ENCODE measurements at regions not wholly inside any gene's neighbourhood (a gene's known extent, or its start where the extent isn't known, plus 50 kb on each side); places are given as distances from the start of the nearest gene placed in this dataset.

DNA sequence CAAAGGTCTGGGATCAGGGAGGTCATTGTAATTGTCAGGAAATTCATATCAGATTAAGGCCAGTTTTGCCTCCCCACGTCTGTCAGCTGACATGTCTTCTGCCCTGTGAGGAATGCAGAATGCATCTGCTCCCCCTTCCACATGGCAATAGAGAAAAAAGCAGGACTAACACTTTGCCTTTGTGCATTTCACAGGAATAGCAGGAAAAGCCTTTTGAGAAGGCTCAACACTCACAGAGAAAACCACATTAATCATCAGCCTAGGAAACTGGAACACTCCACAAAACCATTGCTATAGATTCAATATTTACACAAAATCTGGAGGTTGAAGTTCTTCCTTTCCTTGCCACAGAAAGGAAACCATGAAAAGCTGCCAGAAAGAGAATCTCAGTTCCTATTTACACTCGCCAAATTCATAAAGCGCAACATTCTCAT, 165.2 kb upstream of the HES1 start:
- DNase-seq = no peak

DNA sequence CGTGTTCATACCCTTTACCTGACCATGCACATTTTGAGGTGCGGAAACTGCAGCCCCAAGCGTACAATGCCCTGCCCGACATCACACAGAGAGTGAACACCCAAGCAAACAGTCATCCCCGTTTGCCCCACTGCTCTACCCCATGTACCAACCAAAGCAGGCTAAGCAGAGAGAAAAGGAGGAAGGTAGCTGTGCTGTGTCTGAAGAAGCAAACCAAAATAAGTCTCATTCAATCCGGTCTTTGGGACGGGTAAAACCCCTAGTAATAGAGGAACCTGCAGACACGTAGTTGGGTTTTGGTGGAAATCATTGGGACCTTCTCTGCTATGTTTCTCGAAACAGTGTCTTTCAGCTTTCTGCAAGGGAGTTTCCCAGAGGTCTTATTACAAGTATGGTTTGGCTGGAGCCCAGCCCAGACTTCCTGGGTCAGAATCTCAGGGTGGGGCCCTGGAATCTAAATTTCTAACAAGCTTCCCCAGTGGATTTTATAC, 164.6 kb upstream of the HES1 start:
- no peak for DNase-seq

DNA sequence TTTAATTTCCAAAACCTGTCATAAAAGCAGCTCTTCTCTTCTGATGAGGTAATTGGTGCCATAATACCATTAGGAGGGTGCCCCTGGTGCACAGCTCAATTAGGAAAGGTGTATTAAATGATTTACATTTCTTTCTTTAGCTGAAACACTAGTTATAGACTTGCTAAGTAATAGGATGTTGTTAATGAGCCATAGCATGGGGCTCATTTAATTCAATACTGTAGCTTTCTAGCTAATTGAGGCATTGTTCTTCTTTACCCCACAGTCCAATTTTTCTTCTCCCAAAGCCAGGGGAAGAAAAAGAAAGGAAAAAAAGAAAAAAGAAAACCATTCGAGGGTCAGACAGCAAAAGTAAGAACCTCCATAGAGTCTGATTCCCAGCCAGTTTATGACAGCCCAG, 164.0 kb upstream of the HES1 start:
- no peak for DNase-seq

DNA sequence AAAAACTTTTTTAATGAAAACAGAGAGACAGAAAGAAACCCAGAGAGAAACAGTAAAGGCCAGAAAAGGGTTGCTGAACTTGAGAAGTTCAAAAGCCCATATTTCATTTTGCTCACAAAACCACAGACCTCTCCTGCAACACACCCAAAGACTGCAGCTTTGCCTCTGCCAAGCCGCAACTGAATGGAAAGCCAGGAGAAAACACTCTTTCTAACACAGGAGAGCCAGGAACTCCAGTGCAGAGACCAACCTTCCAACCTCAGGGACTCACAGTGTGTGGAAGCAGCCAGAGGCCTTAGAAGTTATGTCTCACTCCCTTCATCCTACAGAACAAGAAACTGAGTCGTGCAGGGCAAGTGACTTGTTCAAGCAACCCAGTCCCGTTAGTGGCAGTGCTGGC, 163.1 kb upstream of the HES1 start:
- no peak for DNase-seq

DNA sequence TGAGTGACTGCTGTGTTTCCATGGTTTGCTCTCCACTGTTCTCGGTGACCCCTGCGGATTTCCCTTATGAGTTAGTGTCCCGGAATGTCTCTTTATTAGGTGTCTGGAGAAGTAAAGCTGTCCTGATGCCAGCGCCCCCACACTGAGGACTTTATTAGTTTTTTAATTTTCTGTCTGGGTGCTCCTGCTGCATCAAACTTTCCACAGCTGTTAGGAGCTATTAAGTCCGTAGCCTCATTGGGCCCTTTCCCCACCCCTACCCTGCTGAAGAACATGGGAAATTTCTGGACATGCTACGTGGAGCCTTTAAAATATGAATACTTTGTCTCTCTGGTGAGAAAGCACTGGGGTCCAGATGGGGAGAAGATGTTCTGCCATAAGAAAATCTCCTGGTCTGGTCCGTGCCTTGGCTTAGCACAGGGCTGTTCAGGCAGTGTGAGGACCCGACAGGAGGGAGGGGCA, 161.7 kb upstream of the HES1 start:
- DNase-seq = no peak

DNA sequence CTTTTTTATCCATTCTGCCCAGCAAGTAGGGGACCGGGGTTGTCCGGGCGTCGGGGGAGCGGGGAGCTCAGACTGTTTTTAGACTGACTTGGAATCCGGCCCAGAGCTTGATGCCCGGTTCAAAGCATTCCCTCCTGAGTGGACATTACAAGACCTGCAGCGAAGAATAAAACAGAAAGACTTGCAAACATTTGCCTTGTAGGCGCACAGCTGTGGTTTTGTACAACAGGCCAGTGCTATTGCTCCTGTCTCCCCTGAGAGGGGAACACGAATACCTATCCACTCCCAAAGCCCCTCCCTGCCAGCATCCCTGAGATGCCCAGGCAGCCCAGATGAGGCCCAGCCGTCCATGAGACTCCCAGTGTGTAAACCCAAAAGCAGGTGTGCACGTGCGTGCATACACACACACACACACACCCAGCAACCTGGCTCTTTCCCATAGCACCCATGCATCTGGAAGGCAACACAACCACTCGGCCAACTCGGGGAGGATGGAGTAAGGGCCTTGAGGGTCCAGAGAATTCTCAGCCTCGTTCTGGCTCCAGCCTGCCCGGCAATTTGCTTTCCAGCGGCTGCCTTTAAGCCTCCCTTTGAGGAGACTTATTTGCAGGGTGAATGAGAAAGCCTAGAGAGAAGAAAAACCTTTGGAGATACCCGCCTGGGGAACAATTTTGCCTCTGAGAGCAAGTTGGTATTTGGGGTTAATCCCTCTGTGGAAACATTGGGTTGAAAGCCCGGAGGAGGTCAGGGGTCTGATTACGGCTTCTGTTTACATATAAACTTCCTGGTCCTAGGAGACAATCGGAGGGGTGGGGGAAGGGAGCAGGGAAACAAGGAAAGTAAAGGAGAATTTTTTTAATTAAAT, 161.0 kb upstream of the HES1 start:
- no peak for DNase-seq

DNA sequence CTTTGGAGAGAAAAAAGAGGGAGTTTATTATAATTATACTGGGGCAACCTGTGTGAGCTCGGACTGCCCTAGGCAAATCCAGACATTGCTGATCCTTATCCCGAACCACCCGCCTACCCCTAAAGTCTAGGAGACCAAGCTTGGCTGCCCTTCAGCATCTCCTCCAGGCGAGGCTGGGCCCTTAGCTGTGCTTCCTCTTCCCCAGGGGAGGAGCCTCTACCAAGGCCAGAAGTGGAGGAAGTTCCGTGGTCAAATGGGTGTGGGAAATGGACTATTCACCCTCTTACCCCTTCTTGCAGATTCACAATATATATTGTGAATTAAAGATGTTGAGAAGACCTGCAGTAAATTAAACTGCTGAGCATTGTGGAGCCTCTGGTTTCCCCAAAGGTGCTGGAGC, 158.3 kb upstream of the HES1 start:
- no peak for DNase-seq

DNA sequence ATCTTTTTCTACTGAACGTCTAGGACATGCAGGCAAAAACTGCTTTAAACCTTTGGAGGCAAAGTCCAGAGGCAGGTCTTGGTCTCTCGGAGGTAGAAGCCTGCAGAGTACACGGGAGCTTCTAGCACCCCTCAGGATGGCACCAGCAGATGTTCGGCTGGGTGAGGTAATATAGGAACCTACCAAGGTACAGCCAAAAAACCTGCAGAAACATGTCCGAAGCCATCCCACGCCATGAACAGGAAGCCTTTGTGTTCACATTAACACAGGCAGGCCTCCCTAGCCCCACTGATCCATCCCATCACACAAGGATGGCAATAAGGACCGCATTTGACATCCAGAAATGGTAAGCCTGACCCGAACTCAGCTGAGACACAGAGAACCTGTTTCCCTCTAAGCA, 157.9 kb upstream of the HES1 start:
- DNase-seq = no peak

DNA sequence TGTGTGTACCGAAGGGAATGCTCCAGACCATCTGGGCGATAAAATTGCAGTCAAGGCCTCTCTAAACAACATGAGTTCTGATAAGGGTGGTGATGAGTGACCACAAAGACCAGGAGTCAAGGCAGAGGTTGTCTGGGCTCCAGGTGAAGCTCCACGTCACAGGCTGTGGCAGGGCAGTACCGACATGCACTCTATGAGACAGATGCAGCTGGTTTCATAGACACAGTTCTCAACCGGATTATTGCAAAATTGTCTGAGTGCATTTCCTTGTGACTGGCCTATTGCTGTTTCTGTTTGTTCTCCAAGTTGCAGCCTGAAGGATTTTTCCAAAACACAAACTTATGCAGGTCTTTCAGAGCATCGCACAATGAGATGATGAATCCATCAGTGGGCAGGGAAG, 157.5 kb upstream of the HES1 start:
- DNase-seq = no peak

DNA sequence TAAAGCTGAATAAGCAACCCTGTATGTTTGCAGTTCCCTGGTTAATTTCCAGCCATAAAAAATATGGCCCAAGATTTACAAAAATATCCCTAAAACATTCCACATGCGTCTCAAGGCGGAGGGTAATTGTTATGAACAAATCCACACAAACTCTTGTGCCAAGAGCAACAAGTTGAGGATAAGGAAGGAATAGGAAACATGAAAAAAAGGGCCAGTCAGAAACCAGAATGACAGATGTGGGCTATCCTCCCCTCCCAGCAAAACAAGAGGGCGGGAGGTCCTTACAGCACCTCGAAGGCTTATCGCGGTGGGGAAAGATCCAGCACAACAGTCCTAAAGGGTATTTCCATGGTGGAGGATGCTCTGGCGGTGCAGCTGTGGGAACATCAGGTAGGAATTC, 155.6 kb upstream of the HES1 start:
- DNase-seq = no peak

DNA sequence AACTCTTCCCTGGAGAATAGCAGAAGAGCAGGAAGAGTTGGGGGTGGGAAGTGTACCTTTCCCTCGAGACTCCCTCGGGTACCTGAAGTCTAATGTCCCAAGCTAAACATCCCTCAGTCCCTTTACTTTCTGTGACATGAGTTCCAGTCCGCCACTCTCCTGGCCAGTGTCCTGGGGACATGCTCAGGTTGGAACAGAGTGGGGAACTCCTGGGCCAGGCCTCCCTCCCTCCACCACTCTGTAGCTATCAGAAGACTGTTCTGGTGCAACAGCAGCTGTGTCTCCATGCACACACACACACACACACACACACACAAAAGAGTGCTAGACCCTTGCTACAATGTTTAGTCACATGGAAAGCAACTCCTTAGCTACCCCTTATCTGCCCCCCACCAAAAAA, 155.0 kb upstream of the HES1 start:
- no peak for DNase-seq

DNA sequence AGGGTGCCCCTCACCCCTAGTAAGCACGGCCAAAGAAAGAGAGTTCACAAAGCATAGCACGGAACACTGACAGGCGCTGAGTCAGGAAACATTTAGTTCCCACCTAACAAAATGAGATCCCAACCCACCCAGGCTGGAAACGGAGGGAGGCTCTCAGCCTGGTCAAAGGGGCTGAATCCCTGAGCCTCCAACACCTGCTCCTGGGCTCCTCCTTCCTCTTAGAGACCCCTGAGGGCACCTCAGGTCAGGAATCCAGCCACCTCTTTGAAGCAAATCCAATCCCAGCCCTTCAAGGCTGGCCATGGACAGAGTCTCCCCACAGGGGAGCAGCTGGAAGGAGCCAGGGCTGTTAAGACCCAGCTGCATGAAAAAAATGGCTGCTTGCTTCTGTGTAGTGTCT, 154.4 kb upstream of the HES1 start:
- DNase-seq = no peak

DNA sequence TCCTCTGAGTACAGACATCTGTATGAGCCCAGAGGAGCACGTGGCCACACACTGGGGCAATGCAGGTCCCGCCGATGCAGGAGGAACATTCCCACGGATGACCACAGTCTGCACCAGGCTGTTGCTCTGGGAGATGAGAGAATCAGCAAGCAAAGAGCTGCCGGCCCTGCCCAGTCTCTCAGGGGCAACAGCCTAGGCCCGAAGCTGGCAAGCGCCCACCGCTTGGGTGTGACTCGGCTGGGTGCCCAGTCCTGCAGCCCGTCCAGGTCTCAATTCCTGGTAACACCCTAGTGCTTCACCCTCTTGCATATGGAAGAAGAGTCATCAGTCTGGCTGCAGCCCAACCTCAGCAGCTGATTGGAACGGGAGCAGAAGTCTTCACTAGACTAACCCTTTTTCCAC, 153.7 kb upstream of the HES1 start:
- DNase-seq = no peak

DNA sequence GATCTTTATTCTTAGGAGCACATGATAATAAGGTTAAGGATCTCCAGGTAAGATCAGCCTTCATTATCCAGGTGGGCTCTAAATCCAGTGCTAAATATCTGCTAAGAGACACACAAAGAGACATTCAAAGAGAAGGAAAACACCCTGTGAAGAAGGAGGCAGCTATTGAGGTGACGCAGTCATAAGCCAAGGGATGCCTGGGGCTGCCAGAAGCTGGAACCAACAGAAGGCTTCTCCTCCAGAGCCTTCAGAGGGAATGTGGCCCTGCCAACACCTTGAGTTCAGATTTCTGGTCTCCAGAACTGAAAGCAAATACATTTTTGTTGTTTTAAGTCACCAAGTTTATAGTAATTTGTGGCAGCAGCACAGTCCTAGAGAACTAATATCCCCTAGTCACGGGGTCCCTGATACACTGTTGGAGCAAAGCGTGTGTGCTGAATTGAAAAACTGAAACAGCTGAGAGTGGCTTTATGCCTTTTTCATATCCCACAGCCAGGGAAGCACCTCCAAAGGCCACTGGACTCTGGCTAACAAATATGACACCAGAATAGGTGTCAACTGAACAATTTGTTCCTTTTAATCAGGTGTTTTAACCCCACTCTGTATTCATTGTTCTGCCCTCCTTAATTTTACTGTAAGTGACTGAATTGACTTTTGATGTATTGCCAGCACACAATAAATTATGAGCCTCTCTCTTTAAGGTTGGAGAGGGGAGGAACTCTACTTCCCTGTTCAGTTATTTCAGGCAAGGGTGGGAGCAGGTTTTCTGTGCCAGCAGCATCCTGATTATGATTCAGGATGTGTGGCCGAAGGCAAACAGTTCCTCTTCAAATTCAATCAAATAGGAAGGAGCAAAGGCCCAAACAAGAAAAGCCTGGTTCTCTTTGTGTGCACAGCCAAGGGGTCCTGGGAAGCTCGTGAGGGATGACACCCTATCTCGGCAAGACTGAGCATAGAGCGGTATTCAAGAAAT, 151.8 kb upstream of the HES1 start:
- no peak for DNase-seq

DNA sequence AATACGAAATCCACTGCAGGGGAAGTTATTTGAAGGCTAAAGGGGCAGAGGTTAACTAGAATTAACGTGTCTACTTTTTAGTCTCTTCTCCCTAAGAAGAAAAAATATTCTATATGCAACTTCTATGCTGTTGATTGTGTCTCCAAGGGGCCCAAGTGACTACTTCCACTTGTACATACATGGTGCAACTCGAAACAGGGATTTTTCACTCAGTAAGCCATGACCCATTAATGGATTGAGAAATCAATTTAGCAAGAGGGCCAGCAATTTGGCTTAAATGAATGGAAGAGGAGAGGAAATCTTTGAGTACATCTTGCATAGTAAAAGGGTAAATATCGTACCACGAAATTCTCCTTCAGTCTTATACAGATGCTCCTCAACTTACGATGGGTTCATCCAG, 151.1 kb upstream of the HES1 start:
- no peak for DNase-seq

DNA sequence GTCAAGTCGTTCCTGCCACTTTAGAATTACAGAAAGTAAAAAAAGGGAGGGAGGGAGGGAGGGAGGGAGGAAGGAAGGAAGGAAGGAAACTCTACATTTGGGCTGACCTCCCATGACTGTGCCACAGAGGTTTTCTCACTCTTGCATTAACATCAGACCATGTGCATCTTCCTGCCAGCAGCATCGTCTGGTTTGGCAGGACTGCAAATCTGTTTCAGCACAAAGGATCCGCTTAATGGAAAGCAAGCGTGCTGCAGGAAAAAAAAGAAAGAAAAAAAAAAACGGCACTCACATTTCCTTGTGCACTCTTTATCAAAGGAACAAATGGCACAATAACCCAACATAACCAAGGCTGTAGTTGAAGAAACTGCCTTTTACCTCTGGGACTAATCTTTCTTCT, 148.8 kb upstream of the HES1 start:
- no peak for DNase-seq

DNA sequence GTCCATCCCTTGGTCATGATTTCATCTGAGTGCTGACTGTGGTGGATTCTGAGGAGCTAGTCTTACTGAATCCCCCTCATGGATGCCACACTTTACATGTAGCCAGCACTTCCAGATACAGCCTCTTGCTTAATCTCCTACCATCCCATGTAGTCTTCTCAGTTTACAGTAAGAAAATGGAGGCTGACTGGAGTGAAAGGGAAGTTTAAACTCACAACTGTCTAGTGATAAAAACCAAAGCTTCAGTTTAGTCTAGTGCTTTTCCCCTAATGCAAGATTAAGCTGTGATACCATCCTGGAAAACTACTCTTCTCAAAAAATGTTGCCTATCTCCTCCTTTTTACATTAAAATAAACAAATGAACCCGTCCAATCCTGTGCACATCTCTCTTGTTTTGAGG, 146.8 kb upstream of the HES1 start:
- no peak for DNase-seq

DNA sequence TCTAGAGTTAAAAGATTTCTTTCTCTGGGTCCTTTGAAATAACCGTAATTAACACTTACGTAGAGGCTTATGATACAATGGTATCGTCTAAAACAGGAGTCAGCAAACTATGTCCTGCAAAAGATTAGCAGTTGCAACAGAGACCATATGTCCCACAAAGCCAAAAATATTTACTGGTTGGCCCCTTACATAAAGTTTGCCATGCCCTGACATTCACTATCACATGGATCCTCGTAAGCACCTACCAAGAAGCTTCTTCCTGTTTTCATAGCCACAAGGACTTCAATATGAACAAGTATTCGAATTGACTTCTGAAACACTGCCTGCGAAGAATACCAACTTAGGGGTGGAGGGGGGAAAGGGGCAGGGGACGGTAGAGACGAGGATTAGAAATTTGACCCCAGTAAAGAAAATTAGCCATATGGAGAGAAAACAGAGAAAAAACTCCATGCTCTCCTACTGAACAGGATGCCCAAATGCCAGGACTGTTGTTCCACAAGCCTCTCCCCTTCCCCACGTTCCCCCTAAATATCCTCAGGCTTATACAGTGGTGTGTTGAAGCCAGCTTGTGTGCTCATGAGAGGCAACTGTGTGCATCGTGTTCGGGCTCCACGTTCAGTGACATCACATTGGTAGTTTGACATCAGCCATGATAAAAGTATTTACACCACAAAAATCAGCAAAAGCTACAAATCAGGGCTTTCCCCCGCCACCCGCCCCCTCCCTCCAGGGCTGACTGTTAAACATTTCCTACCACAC, 144.1 kb upstream of the HES1 start:
- DNase-seq = no peak

DNA sequence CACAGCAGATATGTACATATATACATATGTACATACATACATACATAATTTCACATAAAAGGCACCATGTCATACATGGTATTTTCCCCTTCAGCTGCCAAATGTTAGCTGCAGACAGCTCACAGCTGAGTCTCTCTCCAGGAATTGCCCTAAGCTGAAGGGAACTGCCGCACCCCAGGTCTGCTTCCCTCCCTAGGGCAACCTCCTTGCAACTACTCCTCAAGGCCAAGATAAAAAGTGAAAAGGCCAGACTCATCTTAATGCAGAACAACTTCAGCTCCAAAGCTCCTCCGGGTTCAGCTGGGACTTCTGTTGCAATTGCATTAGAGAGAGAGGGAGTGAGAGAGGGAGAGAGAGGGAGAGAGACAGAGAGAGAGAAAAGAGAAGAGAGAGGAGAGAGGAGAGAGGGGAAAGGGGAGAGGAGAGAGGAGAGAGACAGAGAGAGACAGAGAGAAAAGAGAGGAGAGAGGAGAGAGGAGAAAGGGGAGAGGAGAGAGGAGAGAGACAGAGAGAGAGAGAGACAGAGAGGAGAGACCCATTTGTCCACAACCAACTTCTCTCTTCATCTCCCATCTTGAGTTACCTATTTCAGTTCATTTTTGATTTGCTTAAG, 143.4 kb upstream of the HES1 start:
- DNase-seq = no peak

DNA sequence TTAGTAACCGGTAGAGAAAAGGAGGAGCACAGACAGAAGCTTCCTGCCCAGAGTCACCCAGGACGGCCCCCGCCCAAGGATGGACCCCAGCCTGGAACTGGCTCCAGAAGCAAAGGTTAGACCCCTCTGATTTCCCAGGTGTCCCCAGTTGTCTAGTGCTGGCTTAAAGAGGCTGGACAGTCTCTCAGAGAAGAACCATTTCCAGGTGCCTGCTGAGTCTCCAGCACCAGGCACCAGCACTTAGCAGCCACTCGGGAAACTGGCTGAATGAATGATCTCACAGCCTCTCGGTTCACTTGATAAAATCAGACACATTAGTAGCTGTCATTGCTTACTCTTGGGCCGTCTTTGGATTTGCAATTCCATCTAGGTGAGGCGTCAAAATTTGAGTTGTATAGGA, 139.7 kb upstream of the HES1 start:
- DNase-seq = no peak

DNA sequence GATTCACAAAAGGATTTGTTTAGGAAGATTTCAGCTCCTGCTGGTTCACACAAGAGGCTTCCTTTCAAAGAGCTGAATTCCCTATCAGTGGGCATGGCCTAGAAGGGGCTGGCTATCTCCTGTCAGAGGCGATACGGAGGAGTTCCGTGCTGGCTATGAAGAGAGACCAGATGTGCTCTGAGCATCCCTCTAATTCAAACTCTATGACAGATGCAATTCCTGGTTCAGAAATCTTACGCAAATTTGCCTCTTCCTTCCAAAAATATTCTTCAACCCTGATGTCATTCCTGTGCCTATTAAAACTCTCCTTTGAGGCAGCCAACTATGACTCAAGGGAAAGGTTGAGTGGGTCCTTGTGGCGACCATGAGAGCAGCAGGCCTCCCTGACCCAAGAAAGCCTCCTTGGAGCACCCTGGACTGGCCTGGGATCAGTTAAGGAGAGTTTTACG, 139.3 kb upstream of the HES1 start:
- DNase-seq = no peak
